Small intestine (tissue), 7 donors: ENCODE measurements at regions not wholly inside any gene's neighbourhood (a gene's known extent, or its start where the extent isn't known, plus 50 kb on each side); places are given as distances from the start of the nearest gene placed in this dataset.
"Not testable (repeated sequence)": the region's sequence is repeated elsewhere in the genome, so short reads cannot be mapped to it uniquely, and the experiment has no call there.

Experiments
- DNase-seq, 2 donors: peaks; one replicate each; pipeline versions ENCODE4 v3.0.0 to v3.0.0-alpha.2; 2013
- FAIRE-seq: peaks from 2 replicates; lab custom pipeline; 2012; peaks lifted over from hg19 to GRCh38; lab: Jason Lieb, UNC
- H3K27ac ChIP-seq, 3 donors: one replicate each; pipeline ENCODE4 v1.5.1; 2013; ENCODE audit warnings: low read length in 2 of 3, mild to moderate bottlenecking in 2 of 3, control low read depth in 1 of 3, inconsistent platforms in 1 of 3, low read depth in 1 of 3, moderate library complexity in 1 of 3
- H3K27me3 ChIP-seq, 3 donors: one replicate each; pipeline ENCODE4 v1.6.1; 2013; ENCODE audit warnings: low read length in 3 of 3, inconsistent platforms in 1 of 3; ENCODE audit not compliant: control insufficient read depth in 3 of 3, insufficient read depth in 3 of 3
- H3K36me3 ChIP-seq, 3 donors: one replicate each; pipeline ENCODE4 v1.6.1; 2013; ENCODE audit warnings: low read length in 3 of 3, inconsistent platforms in 1 of 3, low read depth in 1 of 3, mild to moderate bottlenecking in 1 of 3, moderate library complexity in 1 of 3; ENCODE audit not compliant: control insufficient read depth in 3 of 3, insufficient read depth in 2 of 3
- H3K4me1 ChIP-seq, 3 donors: one replicate each; pipeline ENCODE4 v1.6.1; 2013; ENCODE audit warnings: low read length in 2 of 3, inconsistent platforms in 1 of 3, low read depth in 1 of 3, mild to moderate bottlenecking in 1 of 3, moderate library complexity in 1 of 3; ENCODE audit not compliant: control insufficient read depth in 3 of 3, insufficient read depth in 2 of 3
- H3K4me3 ChIP-seq, 3 donors: one replicate each; pipeline ENCODE4 v1.5.1; 2013; ENCODE audit warnings: low read length in 3 of 3, control low read depth in 1 of 3, inconsistent platforms in 1 of 3, low read depth in 1 of 3, mild to moderate bottlenecking in 1 of 3, moderate library complexity in 1 of 3
- H3K9me3 ChIP-seq, 2 donors: one replicate each; pipeline ENCODE4 v1.6.1; 2013; ENCODE audit warnings: low read depth in 1 of 2, low read length in 1 of 2; ENCODE audit not compliant: control insufficient read depth in 2 of 2, insufficient read depth in 1 of 2
- WGBS, 3 donors: extraction: QIAGEN DNeasy Blood & Tissue Kit; methylation state at CpG; one replicate each; pipeline ENCODE4 v1.1.7; 2013; 5-methylcytosine and 5-hydroxymethylcytosine counted together
- donor health status: healthy with polysubstance abuse.
- donor health status: control.
- donor health status: control.
- donor health status: Bipolar disorder and iron deficiency.
- donor health status: healthy.

- WGBS, 3 donors: 74 to 92% (median 86%) methylated on average over 1 of the region's 1 CpG
- FAIRE-seq: no peak
Measured at GRCh38 chr6:141938664-141939063, 194.1 kb upstream of the GJE1 start.

GRCh38 chr6:141932685-141933084, 200.0 kb upstream of the GJE1 start:
- no peaks in the 10 kb centered on the region for H3K27me3 ChIP-seq
- H3K4me3 ChIP-seq: no peak overlapping the region
- DNase-seq: no peak
- WGBS, 3 donors: 79 to 91% (median 85%) methylated on average over 3 of the region's 3 CpGs
- H3K9me3 ChIP-seq: no peaks in the 10 kb centered on the region
- no peak overlapping the region for H3K27ac ChIP-seq
- no peaks in the 10 kb centered on the region for H3K4me1 ChIP-seq
- no peaks in the 10 kb centered on the region for H3K36me3 ChIP-seq
- FAIRE-seq: no peak

More at GRCh38 chr6:141938664-141939063, 194.1 kb upstream of the GJE1 start:
- Histone ChIP-seq H3K27ac (no peak overlapping the region), H3K9me3 (peaks cover 0 to 7% of the 10 kb centered on the region in 2 donors), H3K4me3 (no peak overlapping the region), H3K4me1 (no peaks in the 10 kb centered on the region), H3K27me3 (no peaks in the 10 kb centered on the region), H3K36me3 (no peaks in the 10 kb centered on the region)
- DNase-seq: no peak

GRCh38 chr6:141926200-141926900, 206.4 kb upstream of the GJE1 start:
- H3K4me3 ChIP-seq, FAIRE-seq, H3K27me3 ChIP-seq, H3K36me3 ChIP-seq, H3K9me3 ChIP-seq, DNase-seq, H3K27ac ChIP-seq, H3K4me1 ChIP-seq: not testable (repeated sequence)
- WGBS, 3 donors: 65 to 75% (median 74%) methylated on average over 4 of the region's 7 CpGs

- H3K36me3 ChIP-seq: no peaks in the 10 kb centered on the region
- no peak overlapping the region for H3K27ac ChIP-seq
- no peak overlapping the region for H3K4me3 ChIP-seq
- H3K9me3 ChIP-seq: peaks cover 0 to 3% of the 10 kb centered on the region in 2 donors
- no peak for FAIRE-seq
- H3K4me1 ChIP-seq: no peaks in the 10 kb centered on the region
- no peak for DNase-seq
- H3K27me3 ChIP-seq: no peaks in the 10 kb centered on the region
Measured at GRCh38 chr6:141925001-141925400, 207.7 kb upstream of the GJE1 start.

- WGBS, 3 donors: 59 to 71% (median 65%) methylated on average over 2 of the region's 2 CpGs
Measured at GRCh38 chr6:141922898-141923297, 209.8 kb upstream of the GJE1 start.

DNA sequence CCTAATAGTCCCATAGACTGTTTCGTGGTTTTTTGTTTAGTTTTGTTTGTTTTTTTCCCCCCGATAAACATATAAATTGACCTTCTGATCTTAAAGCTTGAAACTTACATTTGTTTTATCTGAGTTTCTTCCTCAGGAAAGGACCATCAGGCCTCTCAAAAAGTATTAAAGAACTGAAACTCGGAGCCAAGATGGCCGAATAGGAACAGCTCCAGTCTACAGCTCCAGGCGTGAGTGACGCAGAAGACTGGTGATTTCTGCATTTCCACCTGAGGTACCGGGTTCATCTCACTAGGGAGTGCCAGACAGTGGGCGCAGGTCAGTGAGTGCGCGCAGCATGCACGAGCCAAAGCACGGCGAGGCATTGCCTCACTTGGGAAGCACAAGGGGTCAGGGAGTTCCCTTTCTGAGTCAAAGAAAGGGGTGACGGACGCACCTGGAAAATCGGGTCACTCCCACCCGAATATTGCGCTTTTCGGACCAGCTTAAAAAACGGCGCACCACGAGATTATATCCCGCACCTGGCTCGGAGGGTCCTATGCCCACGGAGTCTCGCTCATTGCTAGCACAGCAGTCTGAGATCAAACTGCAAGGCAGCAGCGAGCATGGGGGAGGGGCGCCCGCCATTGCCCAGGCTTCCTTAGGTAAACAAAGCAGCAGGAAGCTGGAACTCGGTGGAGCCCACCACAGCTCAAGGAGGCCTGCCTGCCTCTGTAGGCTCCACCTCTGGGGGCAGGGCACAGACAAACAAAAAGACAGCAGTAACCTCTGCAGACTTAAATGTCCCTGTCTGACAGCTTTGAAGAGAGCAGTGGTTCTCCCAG, 215.8 kb upstream of the GJE1 start:
- not testable (repeated sequence) for H3K4me1 ChIP-seq, H3K36me3 ChIP-seq, H3K4me3 ChIP-seq, H3K27me3 ChIP-seq, H3K27ac ChIP-seq, FAIRE-seq, H3K9me3 ChIP-seq, DNase-seq
- WGBS, 3 donors: 88 to 91% (median 89%) methylated on average over 24 to 28 of the region's 30 CpGs

More at GRCh38 chr6:141922898-141923297, 209.8 kb upstream of the GJE1 start:
- no peaks in the 10 kb centered on the region for H3K4me1 ChIP-seq
- H3K27me3 ChIP-seq: no peaks in the 10 kb centered on the region
- no peak overlapping the region for H3K27ac ChIP-seq
- H3K4me3 ChIP-seq: no peak overlapping the region
- no peak for DNase-seq
- H3K36me3 ChIP-seq: no peaks in the 10 kb centered on the region
- peaks cover 0 to 3% of the 10 kb centered on the region in 2 donors for H3K9me3 ChIP-seq
- no peak for FAIRE-seq

DNA sequence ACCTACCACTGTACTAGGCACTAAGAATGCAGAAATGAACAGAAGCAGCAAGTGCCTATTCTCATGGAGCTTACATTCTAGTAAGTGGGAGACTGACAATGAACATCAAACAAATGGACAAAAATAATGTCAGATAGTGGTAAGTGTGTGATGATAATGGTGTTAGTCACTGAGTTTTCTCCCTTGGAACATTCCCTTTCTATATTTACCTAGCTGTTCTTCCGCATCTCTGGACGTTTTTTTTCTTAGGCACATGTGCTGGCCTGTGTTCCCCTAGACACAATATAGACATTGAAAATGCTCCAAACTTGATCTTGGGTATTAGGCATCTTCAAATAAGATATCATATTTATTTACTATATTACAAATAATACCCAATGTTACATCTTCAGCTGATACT, 218.1 kb upstream of the GJE1 start:
- H3K27ac ChIP-seq: no peak overlapping the region

DNA sequence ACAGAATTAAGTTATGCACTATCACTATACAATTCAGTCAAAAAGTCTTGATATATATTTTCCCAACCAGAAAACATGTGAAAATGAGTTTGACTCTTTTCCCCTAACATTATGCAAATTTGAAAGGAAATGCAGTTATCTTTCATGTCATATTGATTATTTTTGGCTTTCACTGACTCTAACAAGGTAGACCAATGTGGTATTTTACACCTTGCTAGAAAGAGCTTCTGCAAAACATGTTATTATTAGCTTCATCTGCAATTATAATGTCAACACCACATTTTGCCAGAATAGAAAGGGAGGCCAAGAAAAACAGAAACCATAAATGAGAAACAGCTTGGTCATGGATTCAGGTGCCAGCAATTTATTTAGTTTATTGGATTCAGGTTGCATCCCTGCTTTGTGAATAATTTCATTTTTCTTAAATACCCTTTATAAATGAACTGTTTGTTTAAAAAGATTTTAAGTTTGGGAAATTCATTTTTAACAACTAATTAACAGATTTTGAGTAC, 226.1 kb upstream of the GJE1 start:
- H3K9me3 ChIP-seq: no peaks in the 10 kb centered on the region
- no peaks in the 10 kb centered on the region for H3K27me3 ChIP-seq
- no peak for FAIRE-seq

More for the DNA sequence above, 218.1 kb upstream of the GJE1 start:
- Histone ChIP-seq H3K36me3 (no peaks in the 10 kb centered on the region), H3K4me3 (no peak overlapping the region), H3K9me3 (no peaks in the 10 kb centered on the region), H3K4me1 (no peaks in the 10 kb centered on the region), H3K27me3 (no peaks in the 10 kb centered on the region)
- WGBS, 3 donors: 78 to 84% (median 81%) methylated on average over 2 of the region's 2 CpGs
- no peak for FAIRE-seq
- no peak for DNase-seq

More for the DNA sequence above, 226.1 kb upstream of the GJE1 start:
- Histone ChIP-seq H3K4me3 (no peak overlapping the region), H3K36me3 (no peaks in the 10 kb centered on the region), H3K4me1 (no peaks in the 10 kb centered on the region), H3K27ac (no peak overlapping the region)
- DNase-seq: no peak
